HCT116 (cell line): ENCODE measurements at regions not wholly inside any gene's neighbourhood (a gene's known extent, or its start where the extent isn't known, plus 50 kb on each side); places are given as distances from the start of the nearest gene placed in this dataset.

Source experiments
- ATAC-seq: fragments of 200-7000 bp; cut with Tn5 transposase; 2 replicates; pipeline ENCODE4 v1.9.1; 2020; ENCODE audit warnings: mild to moderate bottlenecking, moderate library complexity
- BruUV-seq: library from RNA; stranded (reverse); fragments of 400-500 nt; replicated peaks from 2 replicates; lab custom pipeline; 2021; lab: Mats Ljungman, UMichigan
- CTCF ChIA-PET: fragments of 300-600 bp; sonication (Branson Sonifier 250); formaldehyde crosslinking; loops from one replicate; lab custom pipeline; 2021; ENCODE audit warnings: antibody characterized with exemption; lab: Charles Lee
- POLR2A ChIA-PET: fragments of 300-600, 350-600 bp; sonication (Branson Sonifier 250); formaldehyde crosslinking; loops from one replicate; lab custom pipeline; 2021; ENCODE audit warnings: antibody characterized with exemption; lab: Charles Lee
- RAD21 ChIA-PET, 2 experiments: fragments of 300-600 bp; sonication (Branson Sonifier 250); formaldehyde crosslinking; loops; one replicate each; lab custom pipeline; 2023; ENCODE audit warnings: low total read pairs in 2 of 2; ENCODE audit not compliant: uncharacterized antibody in 2 of 2, unreplicated experiment in 2 of 2, low non-redundant PET in 1 of 2; lab: Charles Lee
- DNase-seq: peaks from one replicate; pipeline ENCODE4 v3.0.0-alpha.2; 2010; ENCODE audit warnings: low read depth, low spot score
- H2AFZ ChIP-seq: fragments of 200-600 bp; shearing (Covaris generic), sonication (generic); 2 replicates; pipeline ENCODE4 v1.6.1; 2017; ENCODE audit warnings: low read depth, mixed run types, mixed read lengths, antibody characterized with exemption, low read length; ENCODE audit not compliant: poor library complexity, severe bottlenecking
- H3K27ac ChIP-seq: 2 replicates; pipeline ENCODE4 v1.5.1; 2012; ENCODE audit warnings: low read depth, low read length
- H3K27me3 ChIP-seq: fragments of 200-600 bp; sonication (generic); 2 replicates; pipeline ENCODE4 v1.6.1; 2016; ENCODE audit warnings: mixed run types, low read length, mixed read lengths; ENCODE audit not compliant: insufficient read depth
- H3K36me3 ChIP-seq, 2 experiments: fragments of 200-500 bp in 1 of 2; fragments of 200-600 bp in 1 of 2; sonication (Bioruptor generic) in 1 of 2; sonication (generic) in 1 of 2; 2 replicates each; pipeline versions ENCODE4 v1.5.1 to v1.6.1; 2014 to 2016; ENCODE audit warnings: low read length in 2 of 2, inconsistent platforms in 1 of 2, mixed read lengths in 1 of 2, mixed run types in 1 of 2; ENCODE audit not compliant: insufficient read depth in 2 of 2, control insufficient read depth in 1 of 2
- H3K4me1 ChIP-seq, 2 experiments: fragments of 200-600 bp in 1 of 2; sonication (generic) in 1 of 2; 2 replicates each; pipeline versions ENCODE4 v1.5.1 to v1.6.1; 2012 to 2017; ENCODE audit warnings: low read length in 2 of 2, inconsistent platforms in 1 of 2, mild to moderate bottlenecking in 1 of 2, mixed read lengths in 1 of 2, mixed run types in 1 of 2, moderate library complexity in 1 of 2; ENCODE audit not compliant: insufficient read depth in 2 of 2, control insufficient read depth in 1 of 2
- H3K4me2 ChIP-seq: fragments of 200-600 bp; sonication (generic); 2 replicates; pipeline ENCODE4 v1.6.1; 2017; ENCODE audit warnings: mixed run types, low read length, mixed read lengths
- H3K4me3 ChIP-seq, 2 experiments: fragments of 200-600 bp in 1 of 2; sonication (generic) in 1 of 2; replicated peaks in 1 of 2; 2 replicates each; pipeline ENCODE4 v1.5.1; 2011 to 2016; ENCODE audit warnings: low read length in 2 of 2, control low read depth in 1 of 2, low read depth in 1 of 2, mild to moderate bottlenecking in 1 of 2, mixed read lengths in 1 of 2, mixed run types in 1 of 2
- H3K79me2 ChIP-seq: fragments of 200-600 bp; sonication (generic); 2 replicates; pipeline ENCODE4 v1.6.1; 2017; ENCODE audit warnings: mild to moderate bottlenecking, mixed run types, low read length, moderate library complexity, mixed read lengths; ENCODE audit not compliant: insufficient read depth
- H3K9ac ChIP-seq: fragments of 200-600 bp; sonication (generic); 2 replicates; pipeline ENCODE4 v1.6.1; 2016; ENCODE audit warnings: low read length, mixed read lengths
- H3K9me2 ChIP-seq: fragments of 200-600 bp; sonication (generic), shearing (Covaris generic); 2 replicates; pipeline ENCODE4 v1.6.1; 2017; ENCODE audit warnings: mixed run types, mild to moderate bottlenecking, moderate library complexity; ENCODE audit not compliant: insufficient read depth
- H3K9me3 ChIP-seq, 2 experiments: fragments of 200-500 bp in 1 of 2; fragments of 200-600 bp in 1 of 2; sonication (Bioruptor generic) in 1 of 2; sonication (generic) in 1 of 2; 2 replicates each; pipeline ENCODE4 v1.6.1; 2014 to 2017; ENCODE audit warnings: low read length in 2 of 2, mixed read lengths in 2 of 2, inconsistent platforms in 1 of 2, low read depth in 1 of 2, mild to moderate bottlenecking in 1 of 2, mixed run types in 1 of 2, moderate library complexity in 1 of 2; ENCODE audit not compliant: control insufficient read depth in 1 of 2, insufficient read depth in 1 of 2
- H4K20me1 ChIP-seq: fragments of 200-600 bp; sonication (generic), shearing (Covaris generic); 2 replicates; pipeline ENCODE4 v1.6.1; 2017; ENCODE audit warnings: mixed run types, mild to moderate bottlenecking, moderate library complexity; ENCODE audit not compliant: insufficient read depth
- CEBPB ChIP-seq: IDR thresholded peaks from 2 replicates; pipeline ENCODE4 v1.6.1; 2012; ENCODE audit warnings: low read depth
- EGR1 ChIP-seq: IDR thresholded peaks from 2 replicates; pipeline ENCODE4 v1.6.1; 2012; ENCODE audit warnings: low read depth
- ELF1 ChIP-seq: IDR thresholded peaks from 2 replicates; pipeline ENCODE4 v1.6.1; 2012; ENCODE audit warnings: low read depth, borderline replicate concordance
- FOSL1 ChIP-seq: IDR thresholded peaks from 2 replicates; pipeline ENCODE4 v1.6.1; 2012; ENCODE audit warnings: low read depth
- JUND ChIP-seq: IDR thresholded peaks from 2 replicates; pipeline ENCODE4 v1.6.1; 2012
- MAX ChIP-seq: IDR thresholded peaks from 2 replicates; pipeline ENCODE4 v1.6.1; 2012
- POLR2A ChIP-seq: IDR thresholded peaks from 2 replicates; pipeline ENCODE4 v1.7.0; 2011; ENCODE audit warnings: borderline replicate concordance; ENCODE audit not compliant: insufficient read depth, insufficient read length; ENCODE audit errors: extremely low read depth
- POLR2AphosphoS5 ChIP-seq: IDR thresholded peaks from 2 replicates; pipeline ENCODE4 v1.6.1; 2011; ENCODE audit warnings: mild to moderate bottlenecking, low read depth, low read length, moderate library complexity
- RAD21 ChIP-seq: IDR thresholded peaks from 2 replicates; pipeline ENCODE4 v1.6.1; 2012; ENCODE audit warnings: low read depth, mild to moderate bottlenecking
- REST ChIP-seq: IDR thresholded peaks from 2 replicates; pipeline ENCODE4 v1.6.1; 2012; ENCODE audit warnings: low read depth
- SIN3A ChIP-seq: IDR thresholded peaks from 2 replicates; pipeline ENCODE4 v1.6.1; 2012; ENCODE audit warnings: low read depth
- SP1 ChIP-seq: IDR thresholded peaks from 2 replicates; pipeline ENCODE4 v1.6.1; 2012; ENCODE audit warnings: low read depth
- SRF ChIP-seq: IDR thresholded peaks from 2 replicates; pipeline ENCODE4 v1.6.1; 2012; ENCODE audit warnings: low read depth
- TCF7L2 ChIP-seq: IDR thresholded peaks from 2 replicates; pipeline ENCODE4 v1.7.0; 2011; ENCODE audit warnings: borderline replicate concordance, inconsistent platforms; ENCODE audit not compliant: insufficient read depth, insufficient read length; ENCODE audit errors: extremely low read depth
- ZNF274 ChIP-seq: fragments of 200-500 bp; sonication (Bioruptor generic); IDR thresholded peaks from 2 replicates; pipeline ENCODE4 v1.6.1; 2014; ENCODE audit warnings: mild to moderate bottlenecking, low read depth, low read length, inconsistent platforms
- intact Hi-C: fragments of 100-400 bp; cut with micrococcal nuclease; formaldehyde crosslinking; loops from 2 replicates; pipeline ENCODE4 v1.10.0; 2022
- TF ChIP-seq, protein P1 (sequence below), 3 experiments: fragments of 200-600 bp in 1 of 3; sonication (generic) in 1 of 3; IDR thresholded peaks in 2 of 3; conservative IDR thresholded peaks in 1 of 3; 2 replicates each; pipeline ENCODE4 v1.5.1; 2012 to 2017; ENCODE audit warnings: low read depth in 2 of 3, low read length in 2 of 3, antibody characterized with exemption in 1 of 3, borderline replicate concordance in 1 of 3, control low read depth in 1 of 3, mild to moderate bottlenecking in 1 of 3, mixed read lengths in 1 of 3, mixed run types in 1 of 3, moderate library complexity in 1 of 3; ENCODE audit not compliant: insufficient read depth in 1 of 3
- TF ChIP-seq, protein P2 (sequence below): IDR thresholded peaks from 2 replicates; pipeline ENCODE4 v1.6.1; 2011; ENCODE audit warnings: mild to moderate bottlenecking, low read length, moderate library complexity; ENCODE audit not compliant: insufficient replicate concordance; ENCODE audit errors: extremely low read depth
- TF ChIP-seq, protein P3 (sequence below): IDR thresholded peaks from 2 replicates; pipeline ENCODE4 v1.6.1; 2012

DNA sequence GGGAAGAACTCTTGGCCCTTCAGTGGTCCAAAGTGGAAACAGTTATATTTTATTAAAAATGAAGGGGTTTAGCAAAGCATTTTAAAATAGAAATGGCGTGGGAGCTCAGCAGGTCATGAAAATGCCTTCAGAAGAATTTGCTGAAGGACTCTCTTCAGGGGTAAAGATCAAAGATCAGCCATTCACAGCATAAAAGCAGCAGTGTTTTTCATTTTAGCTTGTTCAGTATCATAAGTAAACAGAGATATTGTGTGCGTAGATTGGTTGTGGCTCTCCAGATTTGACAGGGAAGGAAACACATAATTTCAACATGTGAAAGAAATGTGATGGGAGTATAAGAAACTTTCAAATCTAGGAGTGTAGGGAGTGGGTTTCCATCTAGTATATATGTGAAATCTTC is 519.2 kb upstream of the MAP3K7 start:
- ATAC-seq, result no peak
- no peak for DNase-seq
- BruUV-seq, result no TSS peak
- H4K20me1 ChIP-seq, result no peaks in the 10 kb centered on the region
- no peaks in the 10 kb centered on the region for H3K79me2 ChIP-seq
- H3K9me3 ChIP-seq, result no peaks in the 10 kb centered on the region
- H3K9me2 ChIP-seq, result no peaks in the 10 kb centered on the region
- ChIA-PET POLR2A (no interaction called here), RAD21 (no interaction called here), CTCF (no interaction called here)
- H3K9ac ChIP-seq, result no peak overlapping the region
- no peak overlapping the region for H2AFZ ChIP-seq
- intact Hi-C loops, result no loop called here
- H3K27ac ChIP-seq, result no peak overlapping the region
- H3K36me3 ChIP-seq, result no peaks in the 10 kb centered on the region
- TF ChIP-seq RAD21 (no peak), POLR2AphosphoS5 (no peak), JUND (no peak), SP1 (no peak), POLR2A (no peak), EGR1 (no peak), ZNF274 (no peak), ELF1 (no peak), SIN3A (no peak), FOSL1 (no peak), CEBPB (no peak), SRF (no peak), REST (no peak), MAX (no peak), TCF7L2 (no peak)
- TF ChIP-seq, protein P1, sequence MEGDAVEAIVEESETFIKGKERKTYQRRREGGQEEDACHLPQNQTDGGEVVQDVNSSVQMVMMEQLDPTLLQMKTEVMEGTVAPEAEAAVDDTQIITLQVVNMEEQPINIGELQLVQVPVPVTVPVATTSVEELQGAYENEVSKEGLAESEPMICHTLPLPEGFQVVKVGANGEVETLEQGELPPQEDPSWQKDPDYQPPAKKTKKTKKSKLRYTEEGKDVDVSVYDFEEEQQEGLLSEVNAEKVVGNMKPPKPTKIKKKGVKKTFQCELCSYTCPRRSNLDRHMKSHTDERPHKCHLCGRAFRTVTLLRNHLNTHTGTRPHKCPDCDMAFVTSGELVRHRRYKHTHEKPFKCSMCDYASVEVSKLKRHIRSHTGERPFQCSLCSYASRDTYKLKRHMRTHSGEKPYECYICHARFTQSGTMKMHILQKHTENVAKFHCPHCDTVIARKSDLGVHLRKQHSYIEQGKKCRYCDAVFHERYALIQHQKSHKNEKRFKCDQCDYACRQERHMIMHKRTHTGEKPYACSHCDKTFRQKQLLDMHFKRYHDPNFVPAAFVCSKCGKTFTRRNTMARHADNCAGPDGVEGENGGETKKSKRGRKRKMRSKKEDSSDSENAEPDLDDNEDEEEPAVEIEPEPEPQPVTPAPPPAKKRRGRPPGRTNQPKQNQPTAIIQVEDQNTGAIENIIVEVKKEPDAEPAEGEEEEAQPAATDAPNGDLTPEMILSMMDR (IDR thresholded peaks at IDR 0.05 in 2 of 3, conservative IDR thresholded peaks at IDR 0.05 in 1 of 3; ENCODE audit: borderline replicate concordance in 1 of 3, insufficient read depth in 1 of 3, low read depth in 2 of 3, low read length in 2 of 3), result no peak
- TF ChIP-seq, protein P2, sequence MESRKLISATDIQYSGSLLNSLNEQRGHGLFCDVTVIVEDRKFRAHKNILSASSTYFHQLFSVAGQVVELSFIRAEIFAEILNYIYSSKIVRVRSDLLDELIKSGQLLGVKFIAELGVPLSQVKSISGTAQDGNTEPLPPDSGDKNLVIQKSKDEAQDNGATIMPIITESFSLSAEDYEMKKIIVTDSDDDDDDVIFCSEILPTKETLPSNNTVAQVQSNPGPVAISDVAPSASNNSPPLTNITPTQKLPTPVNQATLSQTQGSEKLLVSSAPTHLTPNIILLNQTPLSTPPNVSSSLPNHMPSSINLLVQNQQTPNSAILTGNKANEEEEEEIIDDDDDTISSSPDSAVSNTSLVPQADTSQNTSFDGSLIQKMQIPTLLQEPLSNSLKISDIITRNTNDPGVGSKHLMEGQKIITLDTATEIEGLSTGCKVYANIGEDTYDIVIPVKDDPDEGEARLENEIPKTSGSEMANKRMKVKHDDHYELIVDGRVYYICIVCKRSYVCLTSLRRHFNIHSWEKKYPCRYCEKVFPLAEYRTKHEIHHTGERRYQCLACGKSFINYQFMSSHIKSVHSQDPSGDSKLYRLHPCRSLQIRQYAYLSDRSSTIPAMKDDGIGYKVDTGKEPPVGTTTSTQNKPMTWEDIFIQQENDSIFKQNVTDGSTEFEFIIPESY, result no peak
- TF ChIP-seq, protein P3, sequence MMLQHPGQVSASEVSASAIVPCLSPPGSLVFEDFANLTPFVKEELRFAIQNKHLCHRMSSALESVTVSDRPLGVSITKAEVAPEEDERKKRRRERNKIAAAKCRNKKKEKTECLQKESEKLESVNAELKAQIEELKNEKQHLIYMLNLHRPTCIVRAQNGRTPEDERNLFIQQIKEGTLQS, result no peak
- no peak overlapping the region for H3K4me3 ChIP-seq
- H3K4me2 ChIP-seq, result no peak overlapping the region
- no peaks in the 10 kb centered on the region for H3K27me3 ChIP-seq
- H3K4me1 ChIP-seq, result no peaks in the 10 kb centered on the region
